RWPE1 (cell line): ENCODE measurements at regions not wholly inside any gene's neighbourhood (a gene's known extent, or its start where the extent isn't known, plus 50 kb on each side); places are given as distances from the start of the nearest gene placed in this dataset.

Source experiments
- CTCF ChIA-PET: fragments of 350-600 bp; sonication (Branson Sonifier 250); formaldehyde crosslinking; extraction: SDS; loops from one replicate; lab custom pipeline; 2021; lab: Yijun Ruan, JAX
- POLR2A ChIA-PET: fragments of 400-600 bp; formaldehyde crosslinking; extraction: SDS; loops from one replicate; lab custom pipeline; 2020; ENCODE audit warnings: antibody characterized with exemption; ENCODE audit not compliant: low non-redundant PET; lab: Yijun Ruan, JAX
- DNase-seq: peaks from one replicate; pipeline ENCODE4 v3.0.0; 2012; ENCODE audit warnings: low spot score
- H3K27ac ChIP-seq: fragments of 450-650 bp; 2 replicates; pipeline ENCODE4 v1.5.1; 2017
- TF ChIP-seq, protein P1 (sequence below): fragments of 450-650 bp; conservative IDR thresholded peaks from 2 replicates; pipeline ENCODE4 v1.5.1; 2017; ENCODE audit warnings: low read depth, mild to moderate bottlenecking

DNA sequence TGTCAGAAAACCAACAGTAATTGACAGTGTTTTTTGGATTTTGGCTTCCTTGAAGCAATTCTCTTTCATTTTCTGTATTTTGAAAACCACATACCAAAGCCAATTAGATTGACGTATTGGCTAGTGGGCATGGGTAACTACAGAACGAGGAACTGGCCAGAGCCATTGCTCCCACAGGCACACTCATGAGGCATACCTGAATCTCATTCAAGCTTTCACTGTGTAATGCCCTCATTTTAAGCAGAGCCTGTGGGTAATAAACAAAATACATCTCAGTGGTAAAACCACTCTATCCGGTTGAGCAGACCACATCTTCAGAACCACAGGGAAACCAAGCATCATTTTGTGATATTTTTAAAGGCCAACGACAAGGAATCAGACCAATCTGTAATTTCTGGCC, 394.1 kb downstream of the ZNF608 start:
- ChIA-PET POLR2A (no interaction called here), CTCF (interaction anchor here (0.6 to 0.9 kb wide), 2 partner anchors 223 to 283 kb away, joined by 3 read pairs; no protein-coding TSS in a partner anchor)
- DNase-seq: no peak
- TF ChIP-seq, protein P1, sequence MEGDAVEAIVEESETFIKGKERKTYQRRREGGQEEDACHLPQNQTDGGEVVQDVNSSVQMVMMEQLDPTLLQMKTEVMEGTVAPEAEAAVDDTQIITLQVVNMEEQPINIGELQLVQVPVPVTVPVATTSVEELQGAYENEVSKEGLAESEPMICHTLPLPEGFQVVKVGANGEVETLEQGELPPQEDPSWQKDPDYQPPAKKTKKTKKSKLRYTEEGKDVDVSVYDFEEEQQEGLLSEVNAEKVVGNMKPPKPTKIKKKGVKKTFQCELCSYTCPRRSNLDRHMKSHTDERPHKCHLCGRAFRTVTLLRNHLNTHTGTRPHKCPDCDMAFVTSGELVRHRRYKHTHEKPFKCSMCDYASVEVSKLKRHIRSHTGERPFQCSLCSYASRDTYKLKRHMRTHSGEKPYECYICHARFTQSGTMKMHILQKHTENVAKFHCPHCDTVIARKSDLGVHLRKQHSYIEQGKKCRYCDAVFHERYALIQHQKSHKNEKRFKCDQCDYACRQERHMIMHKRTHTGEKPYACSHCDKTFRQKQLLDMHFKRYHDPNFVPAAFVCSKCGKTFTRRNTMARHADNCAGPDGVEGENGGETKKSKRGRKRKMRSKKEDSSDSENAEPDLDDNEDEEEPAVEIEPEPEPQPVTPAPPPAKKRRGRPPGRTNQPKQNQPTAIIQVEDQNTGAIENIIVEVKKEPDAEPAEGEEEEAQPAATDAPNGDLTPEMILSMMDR: no peak
- no peak overlapping the region for H3K27ac ChIP-seq

GRCh38 chr5:124349931-124350330, 396.5 kb downstream of the ZNF608 start:
- ChIA-PET POLR2A (no interaction called here), CTCF (no interaction called here)
- no peak overlapping the region for H3K27ac ChIP-seq
- DNase-seq: no peak
- TF ChIP-seq, protein P1: no peak

- POLR2A ChIA-PET: no interaction called here
- CTCF ChIA-PET: interaction anchor here (0.6 kb wide), 1 partner anchor 393 kb away, joined by 5 read pairs; no protein-coding TSS in a partner anchor
- H3K27ac ChIP-seq: no peak overlapping the region
- TF ChIP-seq, protein P1: no peak
- DNase-seq: no peak
Observed at GRCh38 chr5:124343451-124343867, 403.0 kb downstream of the ZNF608 start.

GRCh38 chr5:124342986-124343385, 403.5 kb downstream of the ZNF608 start:
- H3K27ac ChIP-seq: no peak overlapping the region
- DNase-seq: no peak
- TF ChIP-seq, protein P1: no peak
- POLR2A ChIA-PET: no interaction called here
- CTCF ChIA-PET: no interaction called here

DNA sequence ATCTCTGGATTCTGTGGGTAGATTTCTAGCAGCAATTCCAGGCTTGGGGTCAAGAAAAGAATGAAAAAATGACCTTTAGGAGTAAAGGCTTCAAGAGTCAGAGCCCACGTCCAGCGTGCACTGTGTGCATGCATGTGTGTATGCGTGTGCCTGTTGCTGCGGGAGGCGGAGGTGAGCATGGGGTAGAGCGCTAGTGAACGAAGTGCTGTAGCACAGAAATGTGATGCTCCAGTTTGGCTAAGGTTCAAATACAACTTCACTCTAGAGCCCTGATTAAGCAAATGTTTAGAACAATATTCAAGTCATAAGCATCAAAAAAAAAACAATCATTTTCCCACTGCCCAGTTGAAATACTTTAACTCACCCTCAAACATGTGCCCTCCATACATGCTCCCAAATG, 403.9 kb downstream of the ZNF608 start:
- no peak overlapping the region for H3K27ac ChIP-seq
- no peak for DNase-seq
- TF ChIP-seq, protein P1: no peak
- CTCF ChIA-PET: interaction anchor here (0.6 kb wide), 1 partner anchor 45 kb away, joined by 5 read pairs; no protein-coding TSS in a partner anchor
- POLR2A ChIA-PET: no interaction called here

DNA sequence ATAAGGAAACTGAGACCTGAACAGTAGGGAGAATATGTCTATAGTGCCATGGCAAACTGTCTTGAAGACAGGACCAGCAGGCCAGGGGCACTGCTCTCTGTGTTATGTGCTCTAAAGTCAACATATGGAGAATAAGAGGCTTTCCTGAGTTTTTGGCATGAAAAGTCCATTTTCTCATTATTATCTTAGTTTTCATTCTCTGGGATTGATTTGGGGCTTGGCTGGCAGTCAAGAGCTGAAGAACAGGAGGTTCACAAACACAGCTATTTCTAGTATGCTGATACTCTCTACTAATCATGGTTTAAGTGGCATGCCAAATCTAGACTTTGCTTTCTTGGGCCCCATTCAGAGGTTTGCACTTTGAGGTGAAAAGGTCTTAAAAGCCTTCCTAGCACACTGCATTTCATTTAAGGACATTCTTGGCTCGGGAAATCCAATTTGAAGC, 404.4 kb downstream of the ZNF608 start:
- DNase-seq: no peak
- ChIA-PET CTCF (interaction anchor here (0.6 kb wide), 1 partner anchor 45 kb away, joined by 5 read pairs; no protein-coding TSS in a partner anchor), POLR2A (interaction anchor here (0.5 kb wide), 1 partner anchor 525 kb away, joined by 3 read pairs; no protein-coding TSS in a partner anchor)
- no peak overlapping the region for H3K27ac ChIP-seq
- TF ChIP-seq, protein P1: no peak
